K562 (cell line): ENCODE measurements at regions not wholly inside any gene's neighbourhood (a gene's known extent, or its start where the extent isn't known, plus 50 kb on each side); places are given as distances from the start of the nearest gene placed in this dataset.
"Not testable (repeated sequence)": the region's sequence is repeated elsewhere in the genome, so short reads cannot be mapped to it uniquely, and the experiment has no call there.

Experiments
- ATAC-seq: fragments of 200-7000 bp; cut with Tn5 transposase; 3 replicates; pipeline ENCODE4 v1.9.1; 2020; ENCODE audit warnings: moderate library complexity
- BruUV-seq: library from RNA; stranded (reverse); fragments of 400-500 nt; replicated peaks from 2 replicates; lab custom pipeline; 2021; lab: Mats Ljungman, UMichigan
- CTCF ChIA-PET: fragments of 300-600 bp; formaldehyde crosslinking; extraction: SDS; loops from one replicate; lab custom pipeline; 2021; ENCODE audit warnings: low intra/inter-chr PET ratio; lab: Yijun Ruan, JAX
- POLR2A ChIA-PET: fragments of 300-600, 350-650 bp; sonication (Branson Sonifier 250); formaldehyde crosslinking; extraction: SDS; loops from one replicate; lab custom pipeline; 2021; ENCODE audit warnings: antibody characterized with exemption, inconsistent platforms; lab: Yijun Ruan, JAX
- DNase-seq, 4 experiments: peaks; one replicate each; pipeline versions ENCODE4 v3.0.0 to v3.0.0-alpha.2; 2011 to 2018; ENCODE audit warnings: low spot score in 3 of 4, mixed read lengths in 3 of 4; ENCODE audit errors: extremely low read depth in 1 of 4
- FAIRE-seq: peaks from 2 replicates; lab custom pipeline; 2011; peaks lifted over from hg19 to GRCh38; lab: Jason Lieb, UNC
- H2AFZ ChIP-seq: 2 replicates; pipeline ENCODE4 v1.6.0; 2011; ENCODE audit warnings: low read depth, low read length, control low read depth, inconsistent platforms
- H3K27ac ChIP-seq: fragments of 200-600 bp; 3 replicates; pipeline ENCODE4 v1.8.0; 2011; ENCODE audit warnings: low read depth, mild to moderate bottlenecking, control low read depth, inconsistent platforms, low read length, moderate library complexity, mixed read lengths; ENCODE audit errors: extremely low read depth
- H3K27me3 ChIP-seq, 2 experiments: fragments of 300-600 bp in 1 of 2; 2 replicates in 1 of 2; 3 replicates in 1 of 2; pipeline versions ENCODE4 v1.6.0 to v1.8.0; 2011; ENCODE audit warnings: inconsistent platforms in 2 of 2, low read length in 2 of 2, mild to moderate bottlenecking in 1 of 2, mixed read lengths in 1 of 2, moderate library complexity in 1 of 2; ENCODE audit not compliant: control insufficient read depth in 2 of 2, insufficient read depth in 2 of 2
- H3K36me3 ChIP-seq: fragments of 300-600 bp; 3 replicates; pipeline ENCODE4 v1.8.0; 2011; ENCODE audit warnings: mild to moderate bottlenecking, low read length, inconsistent platforms; ENCODE audit not compliant: control insufficient read depth, insufficient read depth
- H3K4me1 ChIP-seq, 2 experiments: fragments of 200-600 bp in 1 of 2; replicated peaks in 1 of 2; 2 replicates in 1 of 2; 3 replicates in 1 of 2; pipeline versions ENCODE4 v1.5.1 to v1.8.0; 2011; ENCODE audit warnings: inconsistent platforms in 2 of 2, low read length in 2 of 2, mild to moderate bottlenecking in 1 of 2, mixed read lengths in 1 of 2, moderate library complexity in 1 of 2; ENCODE audit not compliant: control insufficient read depth in 2 of 2, insufficient read depth in 2 of 2
- H3K4me2 ChIP-seq: 2 replicates; pipeline ENCODE4 v1.6.1; 2011; ENCODE audit warnings: low read length, control low read depth, inconsistent platforms, mixed read lengths; ENCODE audit not compliant: insufficient read depth
- H3K4me3 ChIP-seq: fragments of 200-600 bp; sonication (generic), shearing (Covaris generic); 2 replicates; pipeline ENCODE4 v1.5.1; 2016; ENCODE audit warnings: control low read depth, inconsistent platforms
- H3K79me2 ChIP-seq: fragments of 200-600 bp; 3 replicates; pipeline ENCODE4 v1.8.0; 2011; ENCODE audit warnings: low read length, inconsistent platforms; ENCODE audit not compliant: control insufficient read depth, insufficient read depth
- H3K9ac ChIP-seq, 2 experiments: 2 replicates each; pipeline versions ENCODE4 v1.6.0 to v1.6.1; 2011; ENCODE audit warnings: low read depth in 2 of 2, low read length in 2 of 2, control low read depth in 1 of 2, inconsistent platforms in 1 of 2, mild to moderate bottlenecking in 1 of 2, mixed read lengths in 1 of 2; ENCODE audit not compliant: insufficient read depth in 1 of 2
- H3K9me1 ChIP-seq: one replicate; pipeline ENCODE4 v1.6.0; 2011; ENCODE audit warnings: inconsistent platforms, mild to moderate bottlenecking, low read length, moderate library complexity; ENCODE audit not compliant: control insufficient read depth, insufficient read depth
- H3K9me3 ChIP-seq: replicated peaks from 2 replicates; pipeline ENCODE4 v1.5.1; 2011; ENCODE audit warnings: low read depth, low read length, inconsistent platforms; ENCODE audit not compliant: control insufficient read depth, insufficient read depth
- H4K20me1 ChIP-seq: replicated peaks from 2 replicates; pipeline ENCODE4 v1.6.1; 2011; ENCODE audit warnings: low read length, inconsistent platforms, mixed read lengths; ENCODE audit not compliant: control insufficient read depth, insufficient read depth
- HDAC8 ChIP-seq: fragments of 450-650 bp; IDR thresholded peaks from 2 replicates; pipeline ENCODE4 v1.6.1; 2016; ENCODE audit warnings: mild to moderate bottlenecking, missing genetic modification characterization, moderate library complexity, missing compliant biosample characterization
- MCM3 ChIP-seq: fragments of 450-650 bp; IDR thresholded peaks from 2 replicates; pipeline ENCODE4 v1.6.1; 2016
- NRF1 ChIP-seq, 2 experiments: fragments of 450-650 bp; IDR thresholded peaks in 1 of 2; conservative IDR thresholded peaks in 1 of 2; 2 replicates each; pipeline ENCODE4 v1.6.1; 2014; ENCODE audit warnings: mild to moderate bottlenecking in 2 of 2
- ZNF316 ChIP-seq: fragments of 450-650 bp; IDR thresholded peaks from 2 replicates; pipeline ENCODE4 v1.6.1; 2016
- WGBS: fragments of 100-300 bp; shearing (Covaris generic); methylation state at CpG from one replicate; pipeline ENCODE4 v1.1.6; 2016; ENCODE audit warnings: low coverage, mixed read lengths; ENCODE audit not compliant: insufficient coverage; ENCODE audit errors: missing lambda C conversion rate; 5-methylcytosine and 5-hydroxymethylcytosine counted together
- in situ Hi-C: fragments of 300-500 bp; cut with MboI; formaldehyde crosslinking; loops from 4 replicates; pipeline ENCODE4 v1.15.0; 2018; ENCODE audit warnings: inconsistent platforms, mixed read lengths
- intact Hi-C: fragments of 100-400 bp; cut with micrococcal nuclease; formaldehyde crosslinking; loops from 2 replicates; pipeline ENCODE4 v1.14.2; 2022

GRCh38 chr3:187858711-187859110 is 113.4 kb upstream of the BCL6 start:
- in situ Hi-C loops: no loop called here
- H3K79me2 ChIP-seq: no peaks in the 10 kb centered on the region
- no peak overlapping the region for H3K4me3 ChIP-seq
- no peak overlapping the region for H3K9ac ChIP-seq
- CTCF ChIA-PET: no interaction called here
- no peak for TF ChIP-seq HDAC8 (tag)
- peak; percentile 5; the same call in 1 of the 2 replicates for TF ChIP-seq ZNF316
- no peak for TF ChIP-seq MCM3
- H3K4me2 ChIP-seq: no peak overlapping the region
- H3K36me3 ChIP-seq: no peaks in the 10 kb centered on the region
- H3K9me1 ChIP-seq: no peaks in the 10 kb centered on the region
- no peaks in the 10 kb centered on the region for H3K27me3 ChIP-seq
- no peaks in the 10 kb centered on the region for H4K20me1 ChIP-seq
- no peak for FAIRE-seq
- no TSS peak for BruUV-seq
- WGBS: 0% methylated on average over 2 of the region's 2 CpGs
- H3K4me1 ChIP-seq: 0 out of 5 replicates have a peak, but pooled peaks cover 0 to 3% of the 10 kb centered on the region in 2 experiments
- H3K27ac ChIP-seq: no peak overlapping the region
- H3K9me3 ChIP-seq: no peaks in the 10 kb centered on the region
- no peak overlapping the region for H2AFZ ChIP-seq
- intact Hi-C loops: no loop called here
- POLR2A ChIA-PET: no interaction called here
- ATAC-seq: no peak
- DNase-seq: no peak

GRCh38 chr3:187862701-187863277 is 117.5 kb upstream of the BCL6 start:
- intact Hi-C loops, H3K27me3 ChIP-seq, H3K27ac ChIP-seq, H3K36me3 ChIP-seq, H4K20me1 ChIP-seq: not testable (repeated sequence)
- 0 out of 4 replicates have a peak, but pooled peaks of 1 of the 2 experiments have one; percentile 2 for TF ChIP-seq NRF1 (conservative IDR thresholded peaks at IDR 0.05 in 1 of 2, IDR thresholded peaks at IDR 0.05 in 1 of 2)
- TF ChIP-seq, all 486 proteins: peak for 1; not testable (repeated sequence) for 485
- H3K9me3 ChIP-seq, in situ Hi-C loops, H3K4me2 ChIP-seq, POLR2A ChIA-PET, DNase-seq, H3K4me1 ChIP-seq, ATAC-seq, H3K9me1 ChIP-seq, BruUV-seq, FAIRE-seq, H3K79me2 ChIP-seq, H3K9ac ChIP-seq, H2AFZ ChIP-seq, H3K4me3 ChIP-seq: not testable (repeated sequence)
- 0% methylated on average over 2 of the region's 22 CpGs for WGBS
- CTCF ChIA-PET: interaction anchor here (0.6 kb wide), 1 partner anchor 123 kb away, joined by 6 read pairs; no protein-coding TSS in a partner anchor
